Hindlimb muscle (tissue), 1 donor: ENCODE measurements at regions not wholly inside any gene's neighbourhood (a gene's known extent, or its start where the extent isn't known, plus 50 kb on each side); places are given as distances from the start of the nearest gene placed in this dataset.
"Not testable (repeated sequence)": the region's sequence is repeated elsewhere in the genome, so short reads cannot be mapped to it uniquely, and the experiment has no call there.

Source experiments
- DNase-seq: peaks from one replicate; pipeline ENCODE4 v3.0.0-alpha.2; 2013

GRCh38 chr15:44817797-44818196, 81.5 kb downstream of the TRIM69 start:
- DNase-seq: not testable (repeated sequence)

DNA sequence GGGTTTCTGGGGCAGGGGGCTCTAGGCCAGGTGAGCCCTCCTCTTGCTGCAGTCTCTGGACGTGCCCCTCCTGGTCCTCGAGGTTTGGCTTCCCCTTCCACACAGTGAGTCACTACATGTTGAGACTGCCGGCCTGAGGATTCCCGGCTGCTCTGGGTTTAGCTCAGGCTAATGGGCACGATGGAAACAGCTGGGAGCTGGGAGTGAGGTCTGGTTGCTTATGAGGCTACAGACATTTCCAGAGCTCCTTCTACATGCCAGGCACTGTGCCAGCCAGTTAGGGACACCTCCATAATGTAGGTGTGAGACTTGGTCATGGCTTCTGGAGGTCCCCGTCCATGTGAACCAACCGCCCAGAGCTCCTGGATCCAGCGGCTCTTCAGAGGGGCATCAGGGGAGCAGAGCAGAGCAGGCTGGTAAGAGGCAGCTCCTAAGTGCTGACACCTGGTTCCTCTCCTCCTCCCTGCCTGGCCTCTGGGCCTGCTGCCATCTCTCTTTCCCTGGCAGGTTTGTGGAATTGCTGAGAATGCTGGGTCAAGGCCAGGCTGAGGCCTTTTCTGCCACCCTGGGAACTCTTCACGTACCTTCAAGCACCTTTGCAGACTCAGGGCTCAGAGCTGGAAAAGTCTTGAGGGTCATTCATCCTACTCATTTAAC, 83.1 kb downstream of the TRIM69 start:
- DNase-seq: not testable (repeated sequence)

GRCh38 chr15:44820535-44820934, 84.2 kb downstream of the TRIM69 start:
- not testable (repeated sequence) for DNase-seq

- DNase-seq: not testable (repeated sequence)
Measured at GRCh38 chr15:44820967-44821366, 84.6 kb downstream of the TRIM69 start.

DNA sequence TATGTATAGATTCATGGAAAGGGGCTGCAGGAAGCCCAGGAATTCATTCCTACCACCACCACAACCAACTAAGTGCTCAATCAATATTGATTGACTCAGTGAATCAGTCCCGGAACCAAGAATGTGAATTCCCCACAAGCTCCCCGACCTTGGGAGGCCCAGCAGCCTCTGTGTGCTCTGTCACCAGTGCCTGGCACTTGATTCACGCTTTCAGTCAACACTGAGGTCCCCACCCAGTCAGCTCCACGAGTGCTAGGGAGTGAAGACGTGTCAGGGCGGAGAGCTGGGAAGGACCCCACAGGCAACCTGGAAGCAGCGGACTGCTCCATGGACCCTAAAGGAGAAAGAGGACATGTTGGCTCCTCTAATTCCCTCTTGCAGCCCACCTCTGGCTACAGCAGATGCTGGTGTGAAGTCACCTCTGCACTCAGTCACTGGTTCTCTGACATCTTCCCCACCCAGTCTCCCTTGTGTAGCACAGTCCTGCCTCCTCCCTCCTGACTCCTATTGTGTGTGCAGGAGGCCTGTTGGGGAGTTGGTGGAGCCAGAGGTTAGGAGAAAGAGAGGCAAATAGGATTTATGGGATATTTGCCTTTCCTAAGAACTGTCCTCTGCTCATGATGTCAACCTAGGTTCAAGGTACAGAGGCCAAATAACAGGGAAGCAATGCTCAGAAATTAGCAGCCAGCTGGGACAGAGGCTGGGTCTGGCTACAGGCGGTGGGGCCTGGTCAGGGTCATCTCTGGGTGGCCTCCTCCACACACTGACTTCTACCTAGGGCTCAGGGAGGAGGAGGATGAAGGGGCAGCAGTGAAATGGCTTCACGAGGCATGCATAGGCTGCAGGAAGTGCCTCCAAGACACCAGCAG, 88.2 kb downstream of the TRIM69 start:
- DNase-seq: not testable (repeated sequence)

DNA sequence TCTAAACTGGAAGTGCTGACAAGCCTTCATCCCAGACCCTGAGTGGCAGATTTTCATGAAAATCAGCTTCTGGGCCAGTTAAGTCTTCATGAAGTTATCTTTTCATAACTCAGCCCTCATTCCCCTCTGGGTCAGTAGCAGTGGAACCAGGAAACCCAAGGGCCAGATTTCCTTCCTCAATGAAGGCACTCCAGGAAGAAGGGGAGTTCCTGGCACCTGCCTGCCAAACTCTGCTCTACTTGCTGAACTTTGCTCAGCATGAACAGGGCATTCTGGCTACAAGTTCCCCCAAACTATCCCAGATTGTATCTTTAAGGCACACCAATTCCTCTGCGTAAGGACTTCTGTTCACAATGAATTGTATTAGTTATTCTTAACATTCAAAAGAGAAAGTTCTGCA, 90.3 kb downstream of the TRIM69 start:
- DNase-seq: not testable (repeated sequence)

DNA sequence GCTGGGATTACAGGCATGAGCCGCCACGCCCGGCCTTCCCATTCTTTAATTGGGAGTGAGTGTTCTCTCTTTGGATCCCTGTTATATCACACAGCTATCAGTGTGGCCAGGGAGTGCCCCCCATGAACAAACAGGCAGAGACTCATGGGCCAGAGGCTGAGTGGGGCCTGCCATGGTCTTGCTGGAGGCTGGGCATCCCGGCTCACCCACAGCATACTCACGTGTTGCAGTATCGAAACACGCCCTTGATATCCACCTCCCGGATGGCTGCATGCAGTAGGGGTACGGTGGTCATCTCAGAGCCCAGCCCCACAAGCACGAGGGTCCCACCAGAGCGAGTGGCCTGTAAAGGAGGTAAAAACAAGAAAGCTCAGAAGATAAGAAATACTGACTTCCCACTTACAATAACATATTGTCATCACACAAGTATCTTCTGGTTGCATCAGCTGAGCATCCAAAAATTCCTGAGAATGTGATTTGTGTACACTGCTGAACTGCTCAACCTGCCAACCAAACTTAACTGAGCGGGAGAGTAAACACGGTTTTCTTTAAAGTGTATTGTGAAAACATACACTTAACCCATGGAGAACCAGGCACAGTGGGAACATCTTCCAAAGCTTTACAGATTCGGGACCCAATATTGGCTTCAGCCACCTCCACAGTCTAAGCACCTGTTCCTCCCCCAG, 92.0 kb downstream of the TRIM69 start:
- DNase-seq: not testable (repeated sequence)

DNA sequence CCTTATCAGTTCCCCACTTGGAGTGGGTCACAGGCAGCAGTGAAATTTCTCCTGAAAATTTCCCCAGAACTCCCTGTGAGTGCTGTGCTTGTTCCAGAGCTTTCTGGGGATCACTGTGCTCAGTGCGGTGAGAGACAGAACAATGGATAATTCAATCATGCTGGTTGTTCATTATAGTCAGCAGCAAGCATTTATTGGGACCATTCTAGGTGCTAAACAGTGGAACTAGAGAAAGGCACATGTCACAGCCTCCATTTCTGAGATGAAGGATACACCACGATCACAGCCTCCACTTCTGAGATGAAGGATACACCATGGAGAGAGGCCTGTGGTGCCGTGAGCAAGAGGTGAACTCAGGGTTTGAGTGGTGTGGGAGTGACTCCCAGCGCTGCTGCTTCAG, 92.8 kb downstream of the TRIM69 start:
- not testable (repeated sequence) for DNase-seq

DNA sequence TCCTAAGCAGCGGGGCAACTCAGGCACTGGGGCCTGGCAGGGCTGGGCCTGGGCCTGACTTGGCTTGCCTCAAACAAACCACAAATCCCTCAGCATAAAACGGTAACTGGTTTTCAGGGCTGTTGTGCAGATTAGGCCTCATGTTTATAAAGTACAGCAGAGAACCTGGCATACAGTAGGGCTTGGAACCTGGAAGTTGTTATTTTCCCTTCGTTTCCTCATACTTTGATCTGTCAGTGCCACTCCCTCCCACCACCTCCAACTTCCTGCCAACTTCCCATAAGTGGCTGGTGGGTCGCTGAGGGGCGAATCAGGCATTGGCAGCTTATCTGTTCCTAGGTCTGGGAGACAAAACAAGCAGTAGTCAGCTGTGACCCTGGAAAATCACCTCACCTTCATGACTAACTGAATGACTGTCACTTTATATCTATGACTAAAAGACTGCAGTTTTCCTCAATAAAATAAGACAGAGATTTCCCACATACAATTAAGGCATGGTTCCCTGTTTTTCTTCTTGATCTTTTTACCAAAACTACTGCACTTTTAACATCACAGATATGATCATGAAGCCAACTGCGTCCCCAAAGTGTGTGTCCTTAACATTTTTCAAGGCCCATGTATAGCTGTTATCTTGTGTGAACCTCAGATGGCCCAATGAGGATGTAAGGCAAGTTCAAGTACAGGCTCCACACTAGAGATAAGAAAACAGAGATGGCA, 94.5 kb downstream of the TRIM69 start:
- not testable (repeated sequence) for DNase-seq

DNA sequence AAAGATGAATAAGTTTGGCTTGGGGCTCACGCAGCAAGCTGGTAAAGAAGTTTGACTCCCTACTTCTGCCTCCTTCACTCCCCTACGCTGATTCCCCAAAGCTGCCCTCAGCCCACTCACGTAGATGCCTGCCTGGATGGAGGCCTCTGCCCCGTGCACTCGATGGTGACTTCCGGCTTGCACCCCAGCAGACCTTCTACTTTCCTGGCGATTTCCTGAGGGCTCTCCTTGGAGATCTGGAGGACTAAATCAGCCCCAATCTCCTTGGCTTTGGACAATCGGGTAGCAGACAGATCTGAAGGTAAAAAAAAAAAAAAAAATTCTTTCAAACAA, 95.0 kb downstream of the TRIM69 start:
- not testable (repeated sequence) for DNase-seq

- not testable (repeated sequence) for DNase-seq
Measured at GRCh38 chr15:44832133-44832532, 95.8 kb downstream of the TRIM69 start.

- DNase-seq: not testable (repeated sequence)
Measured at GRCh38 chr15:44833081-44833480, 96.8 kb downstream of the TRIM69 start.

DNA sequence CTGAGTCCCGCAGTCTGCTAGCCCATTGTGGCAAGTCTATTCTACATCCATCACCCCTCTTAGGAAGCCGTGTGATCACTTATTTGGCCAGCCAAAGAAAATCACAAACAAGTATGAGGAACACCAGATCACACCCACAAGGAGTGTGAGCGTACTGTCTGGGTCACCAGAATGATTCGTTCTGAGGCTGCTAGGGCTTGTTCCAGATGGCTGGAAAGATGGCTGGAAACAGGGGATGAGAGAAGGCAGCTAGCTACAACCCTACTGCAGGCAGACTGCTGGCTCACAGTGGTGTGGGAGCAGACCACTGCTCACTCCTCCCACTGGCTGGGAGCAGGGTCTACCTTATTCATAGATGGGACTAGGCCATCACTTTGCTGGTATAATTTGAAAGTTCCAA, 97.4 kb downstream of the TRIM69 start:
- DNase-seq: not testable (repeated sequence)

DNA sequence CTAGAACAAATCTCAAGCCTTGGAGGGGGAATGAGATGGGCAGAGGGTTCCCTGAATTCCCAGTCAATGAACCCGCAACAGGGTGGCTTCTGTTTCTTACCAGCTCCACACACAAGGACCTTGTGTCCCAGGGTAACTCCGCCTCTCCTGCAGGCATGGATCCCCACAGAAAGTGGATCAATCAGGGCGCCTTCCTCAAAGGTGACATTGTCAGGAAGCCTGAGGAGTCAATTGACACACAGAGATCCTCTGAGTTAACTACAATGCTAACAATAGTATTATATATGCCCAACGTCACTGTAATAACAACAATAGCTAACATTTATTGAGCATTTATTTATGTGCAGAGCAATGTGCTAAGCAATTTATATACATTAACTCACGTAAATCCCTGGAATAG, 98.8 kb downstream of the TRIM69 start:
- DNase-seq: not testable (repeated sequence)

GRCh38 chr15:44836094-44836493, 99.8 kb downstream of the TRIM69 start:
- DNase-seq: no peak

GRCh38 chr15:44838929-44839328, 102.6 kb downstream of the TRIM69 start:
- DNase-seq: not testable (repeated sequence)

- DNase-seq: not testable (repeated sequence)
Measured at GRCh38 chr15:44841762-44842161, 105.4 kb downstream of the TRIM69 start.

- DNase-seq: not testable (repeated sequence)
Measured at GRCh38 chr15:44842883-44843282, 106.6 kb downstream of the TRIM69 start.

DNA sequence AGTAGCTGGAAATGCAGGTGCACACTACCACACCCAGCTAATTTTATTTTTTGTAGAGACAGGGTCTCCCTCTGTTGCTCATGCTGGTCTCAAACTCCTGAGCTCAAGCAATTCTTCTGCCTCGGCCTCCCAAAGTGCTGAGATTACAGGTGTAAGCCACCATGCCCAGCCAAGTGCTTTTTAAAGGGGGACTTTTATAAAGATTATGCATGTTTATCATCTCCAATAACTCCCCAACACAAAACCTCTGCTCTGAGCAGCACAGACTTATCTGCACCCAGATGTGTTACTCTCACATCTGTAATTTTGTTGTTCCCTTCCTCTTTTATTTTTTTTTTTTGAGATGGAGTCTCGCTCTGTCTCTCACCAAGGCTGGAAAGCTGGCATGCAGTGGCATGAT, 108.6 kb downstream of the TRIM69 start:
- not testable (repeated sequence) for DNase-seq

DNA sequence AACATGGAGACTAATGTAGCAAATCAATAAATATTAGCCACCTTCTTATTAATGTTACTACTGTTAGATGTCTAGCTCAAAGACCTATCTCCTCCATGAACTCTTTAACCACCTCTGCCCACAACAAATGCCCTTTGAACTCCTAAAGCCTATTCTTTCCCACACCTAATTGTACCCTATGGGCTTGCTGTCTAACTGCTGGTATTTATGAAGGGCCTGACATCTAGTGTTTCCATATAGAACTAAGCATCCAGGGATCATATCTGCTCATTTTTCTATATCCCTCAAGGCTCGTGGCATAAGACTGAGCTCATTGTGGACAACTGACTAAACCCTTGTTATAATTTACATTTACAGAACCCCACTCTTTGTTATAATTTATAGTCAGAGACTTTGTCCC, 109.8 kb downstream of the TRIM69 start:
- not testable (repeated sequence) for DNase-seq

GRCh38 chr15:44847555-44847954, 108.9 kb upstream of the TERB2 start:
- DNase-seq: not testable (repeated sequence)

- DNase-seq: not testable (repeated sequence)
Measured at GRCh38 chr15:44848859-44849258, 107.6 kb upstream of the TERB2 start.
